SK-N-SH (cell line): ENCODE measurements at regions not wholly inside any gene's neighbourhood (a gene's known extent, or its start where the extent isn't known, plus 50 kb on each side); places are given as distances from the start of the nearest gene placed in this dataset.

Experiments
- CTCF ChIA-PET: fragments of 300-600, 350-600 bp; formaldehyde crosslinking; extraction: SDS; loops from one replicate; lab custom pipeline; 2021; lab: Yijun Ruan, JAX
- POLR2A ChIA-PET: fragments of 350-600 bp; sonication (Branson Sonifier 250); formaldehyde crosslinking; extraction: SDS; loops from one replicate; lab custom pipeline; 2020; ENCODE audit warnings: antibody characterized with exemption, inconsistent platforms; lab: Yijun Ruan, JAX
- DNase-seq: peaks from one replicate; pipeline ENCODE4 v3.0.0; 2012
- H2AFZ ChIP-seq: fragments of 200-600 bp; sonication (generic); 2 replicates; pipeline ENCODE4 v1.8.1; 2016; ENCODE audit warnings: antibody characterized with exemption, mild to moderate bottlenecking, low read depth
- H3F3A ChIP-seq: fragments of 200-600 bp; sonication (generic); replicated peaks from 2 replicates; pipeline ENCODE3; 2016; ENCODE audit warnings: antibody characterized with exemption, mild to moderate bottlenecking; ENCODE audit not compliant: insufficient read depth
- H3K27ac ChIP-seq, 2 experiments: fragments of 200-500 bp in 1 of 2; fragments of 200-600 bp in 1 of 2; sonication (Bioruptor generic) in 1 of 2; sonication (generic), shearing (Covaris generic) in 1 of 2; 2 replicates each; pipeline versions ENCODE4 v1.5.1 to v1.6.1; 2014 to 2016; ENCODE audit warnings: low read depth in 2 of 2, inconsistent platforms in 1 of 2, low read length in 1 of 2, mild to moderate bottlenecking in 1 of 2, mixed read lengths in 1 of 2
- H3K27me3 ChIP-seq: fragments of 200-600 bp; sonication (generic), shearing (Covaris generic); 2 replicates; pipeline ENCODE4 v1.6.1; 2016; ENCODE audit warnings: mixed run types; ENCODE audit not compliant: insufficient read depth
- H3K36me3 ChIP-seq, 2 experiments: fragments of 200-500 bp in 1 of 2; fragments of 200-600 bp in 1 of 2; sonication (Bioruptor generic) in 1 of 2; sonication (generic) in 1 of 2; replicated peaks in 1 of 2; 2 replicates each; pipeline versions ENCODE3 to v1.5.1; 2014 to 2016; ENCODE audit warnings: low read length in 1 of 2, mild to moderate bottlenecking in 1 of 2; ENCODE audit not compliant: insufficient read depth in 2 of 2, control insufficient read depth in 1 of 2
- H3K4me1 ChIP-seq, 2 experiments: fragments of 200-500 bp in 1 of 2; fragments of 200-600 bp in 1 of 2; sonication (Bioruptor generic) in 1 of 2; sonication (generic), shearing (Covaris generic) in 1 of 2; 2 replicates each; pipeline versions ENCODE4 v1.5.1 to v1.6.1; 2014 to 2016; ENCODE audit warnings: low read depth in 1 of 2, low read length in 1 of 2, mixed run types in 1 of 2; ENCODE audit not compliant: insufficient read depth in 2 of 2, control insufficient read depth in 1 of 2
- H3K4me2 ChIP-seq: fragments of 200-600 bp; sonication (generic), shearing (Covaris generic); 2 replicates; pipeline ENCODE4 v1.6.1; 2017; ENCODE audit warnings: mixed run types
- H3K4me3 ChIP-seq, 2 experiments: fragments of 200-500 bp in 1 of 2; fragments of 200-600 bp in 1 of 2; sonication (Bioruptor generic) in 1 of 2; sonication (generic), shearing (Covaris generic) in 1 of 2; 2 replicates each; pipeline versions ENCODE4 v1.5.1 to v1.8.1; 2014 to 2016; ENCODE audit warnings: low read depth in 2 of 2, inconsistent platforms in 1 of 2, low read length in 1 of 2, mild to moderate bottlenecking in 1 of 2, mixed read lengths in 1 of 2, moderate library complexity in 1 of 2
- H3K79me2 ChIP-seq: fragments of 200-600 bp; sonication (generic); 2 replicates; pipeline ENCODE4 v1.8.1; 2017; ENCODE audit warnings: mild to moderate bottlenecking; ENCODE audit not compliant: insufficient read depth
- H3K9ac ChIP-seq: fragments of 200-600 bp; sonication (generic); 2 replicates; pipeline ENCODE4 v1.6.1; 2017; ENCODE audit warnings: mixed run types
- H3K9me2 ChIP-seq: fragments of 200-600 bp; sonication (generic); 2 replicates; pipeline ENCODE4 v1.6.1; 2017; ENCODE audit warnings: mixed run types
- H3K9me3 ChIP-seq: fragments of 200-600 bp; sonication (generic); 2 replicates; pipeline ENCODE4 v1.6.1; 2017; ENCODE audit warnings: mixed run types, mild to moderate bottlenecking, moderate library complexity
- H4K20me1 ChIP-seq: fragments of 200-600 bp; sonication (generic); 2 replicates; pipeline ENCODE4 v1.6.1; 2017; ENCODE audit warnings: mild to moderate bottlenecking, mixed run types; ENCODE audit not compliant: insufficient read depth
- EP300 ChIP-seq, 2 experiments: IDR thresholded peaks; 2 replicates each; pipeline versions ENCODE4 v1.4.0 to v1.6.1; 2012; ENCODE audit warnings: borderline replicate concordance in 1 of 2, low read depth in 1 of 2, low read length in 1 of 2
- EZH2phosphoT487 ChIP-seq: fragments of 200-600 bp; sonication (generic); IDR thresholded peaks from 2 replicates; pipeline ENCODE4 v1.6.1; 2017; ENCODE audit warnings: low read depth, mixed run types, mild to moderate bottlenecking, antibody characterized with exemption, moderate library complexity, borderline replicate concordance
- GABPA ChIP-seq: IDR thresholded peaks from 2 replicates; pipeline ENCODE4 v1.4.0; 2012; ENCODE audit warnings: low read depth, mild to moderate bottlenecking
- GATA2 ChIP-seq: sonication (generic); formaldehyde crosslinking; IDR thresholded peaks from 2 replicates; pipeline ENCODE4 v1.5.0; 2020; ENCODE audit warnings: mild to moderate bottlenecking, missing genetic modification reagents
- IRF3 ChIP-seq: fragments of 150-350 bp; IDR thresholded peaks from 2 replicates; pipeline ENCODE4 v1.6.1; 2016; ENCODE audit warnings: mild to moderate bottlenecking, low read depth, low read length
- JUND ChIP-seq: IDR thresholded peaks from 2 replicates; pipeline ENCODE4 v1.4.0; 2012
- MAX ChIP-seq: IDR thresholded peaks from 2 replicates; pipeline ENCODE4 v1.4.0; 2012; ENCODE audit warnings: low read depth
- MEF2A ChIP-seq: IDR thresholded peaks from 2 replicates; pipeline ENCODE4 v1.4.0; 2012; ENCODE audit warnings: low read depth, borderline replicate concordance
- NFIC ChIP-seq: IDR thresholded peaks from 2 replicates; pipeline ENCODE4 v1.4.0; 2012; ENCODE audit warnings: borderline replicate concordance
- PBX3 ChIP-seq: IDR thresholded peaks from 2 replicates; pipeline ENCODE4; 2012
- POLR2AphosphoS5 ChIP-seq: IDR thresholded peaks from 2 replicates; pipeline ENCODE4 v1.6.1; 2012; ENCODE audit warnings: low read depth, low read length
- SIN3A ChIP-seq: IDR thresholded peaks from 2 replicates; pipeline ENCODE4 v1.6.1; 2012; ENCODE audit warnings: low read depth, mild to moderate bottlenecking, low read length, moderate library complexity, borderline replicate concordance
- SMC3 ChIP-seq: IDR thresholded peaks from 2 replicates; pipeline ENCODE4 v1.6.1; 2012; ENCODE audit warnings: low read depth, low read length, improper control_type of control experiment
- TAF1 ChIP-seq: IDR thresholded peaks from 2 replicates; pipeline ENCODE4 v1.6.1; 2012; ENCODE audit warnings: low read depth, mild to moderate bottlenecking, low read length, moderate library complexity, borderline replicate concordance
- TCF12 ChIP-seq: IDR thresholded peaks from 2 replicates; pipeline ENCODE4 v1.4.0; 2012
- TEAD4 ChIP-seq: IDR thresholded peaks from 2 replicates; pipeline ENCODE4 v1.4.0; 2012; ENCODE audit warnings: mild to moderate bottlenecking, borderline replicate concordance; ENCODE audit not compliant: insufficient read depth
- ZBTB33 ChIP-seq: IDR thresholded peaks from 2 replicates; pipeline ENCODE4 v1.4.0; 2012; ENCODE audit warnings: low read depth, borderline replicate concordance
- WGBS: methylation state at CpG from one replicate; pipeline ENCODE4 v1.1.6; 2017; ENCODE audit warnings: low lambda C conversion rate; 5-methylcytosine and 5-hydroxymethylcytosine counted together

GRCh38 chr14:85444635-85445034 lies 85.3 kb upstream of the FLRT2 start:
- no peak for TF ChIP-seq TEAD4
- TF ChIP-seq JUND: peak; percentile 26; the same call in 1 of the 2 replicates
- peak; percentile 36; the same call in 1 of the 2 replicates for TF ChIP-seq SIN3A
- no peak for TF ChIP-seq TAF1
- TF ChIP-seq ZBTB33: no peak
- TF ChIP-seq MEF2A: no peak
- TF ChIP-seq GABPA: no peak
- peak in 1 of 2 experiments; percentile 45; a peak in 1 of 4 replicates for TF ChIP-seq EP300 (IDR thresholded peaks at IDR 0.05; ENCODE audit: borderline replicate concordance in 1 of 2, low read depth in 1 of 2, low read length in 1 of 2)
- TF ChIP-seq NFIC: peak; percentile 84
- TF ChIP-seq IRF3: no peak
- 0 out of 2 replicates have a peak, but pooled peaks have one; percentile 1 for TF ChIP-seq SMC3
- TF ChIP-seq POLR2AphosphoS5: peak; percentile 63; the same call in 1 of the 2 replicates
- TF ChIP-seq GATA2: no peak
- TF ChIP-seq MAX: peak; percentile 73
- peak; percentile 81 for TF ChIP-seq PBX3
- TF ChIP-seq TCF12: peak; percentile 94
- no peak for TF ChIP-seq EZH2phosphoT487
- H2AFZ ChIP-seq: no peak overlapping the region
- CTCF ChIA-PET: no interaction called here

More at GRCh38 chr14:85444635-85445034, 85.3 kb upstream of the FLRT2 start:
- no peaks in the 10 kb centered on the region for H4K20me1 ChIP-seq
- no peak overlapping the region for H3K4me3 ChIP-seq
- peak overlapping the region; percentile 22 to 44; a peak in 2 of 4 replicates for H3K27ac ChIP-seq
- H3K36me3 ChIP-seq: no peaks in the 10 kb centered on the region
- 42% methylated on average over 3 of the region's 3 CpGs for WGBS
- H3K9me2 ChIP-seq: no peaks in the 10 kb centered on the region
- peak; percentile 6 for DNase-seq
- no peaks in the 10 kb centered on the region for H3K79me2 ChIP-seq
- H3K4me2 ChIP-seq: no peak overlapping the region
- POLR2A ChIA-PET: no interaction called here
- peaks cover 0 to 12% of the 10 kb centered on the region in 2 experiments; a peak in 2 of 4 replicates for H3K4me1 ChIP-seq
- no peaks in the 10 kb centered on the region for H3K9me3 ChIP-seq
- peaks cover 17% of the 10 kb centered on the region for H3F3A ChIP-seq
- H3K9ac ChIP-seq: no peak overlapping the region
- H3K27me3 ChIP-seq: no peaks in the 10 kb centered on the region
